ENCODE measurements at regions not wholly inside any gene's neighbourhood (a gene's known extent, or its start where the extent isn't known, plus 50 kb on each side); places are given as distances from the start of the nearest gene placed in this dataset.
A peak's percentile ranks its signal among the peaks of the same experiment; 100 is the strongest.
"Not testable (repeated sequence)": the region's sequence is repeated elsewhere in the genome, so short reads cannot be mapped to it uniquely, and the experiment has no call there.

DNA sequence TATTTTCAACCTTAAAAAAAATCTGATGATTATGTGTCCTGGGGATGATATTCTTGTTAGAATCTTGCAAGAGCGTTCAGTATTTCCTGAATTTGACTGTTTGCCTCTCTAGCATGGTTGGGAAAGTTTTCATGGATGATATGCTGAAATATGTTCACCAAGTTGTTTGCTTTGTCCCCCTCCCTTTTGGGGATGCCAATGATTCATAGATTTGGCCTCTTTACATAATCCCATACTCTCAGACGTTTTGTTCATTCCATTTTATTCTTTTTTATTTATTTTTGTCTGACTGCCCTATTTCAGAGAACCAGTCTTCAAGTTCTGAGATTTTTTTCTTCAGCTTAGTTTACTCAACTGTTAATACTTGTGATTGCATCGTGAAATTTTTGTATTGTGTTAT, 415.1 kb downstream of the FAM47B start:
- TF ChIP-seq CTCF (conservative IDR thresholded peaks at IDR 0.05): no peak
- no peak for TF ChIP-seq ZFX (IDR thresholded peaks at IDR 0.05)
- no peak overlapping the region for H3K27ac ChIP-seq

DNA sequence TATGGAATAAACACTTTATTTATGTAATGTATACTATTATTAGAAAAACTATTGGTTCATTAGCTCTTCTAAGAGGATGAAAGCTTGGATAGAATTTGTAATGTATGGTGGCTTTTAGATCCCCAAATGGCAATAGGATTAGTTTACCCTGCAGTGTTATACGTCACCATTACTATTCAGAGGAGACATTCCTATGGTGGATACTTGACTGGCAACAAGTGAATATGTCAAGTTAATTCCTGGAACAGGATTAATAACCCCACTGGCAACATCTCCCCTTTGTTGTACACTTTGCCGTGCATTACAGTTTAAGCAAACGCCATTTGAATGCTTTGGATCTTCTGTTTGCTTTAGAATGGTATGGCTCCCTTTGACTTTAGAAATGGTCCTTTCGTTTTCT, 420.3 kb downstream of the FAM47B start:
- H3K27ac ChIP-seq: no peak overlapping the region
- TF ChIP-seq CTCF (conservative IDR thresholded peaks at IDR 0.05): no peak
- no peak for TF ChIP-seq ZFX (IDR thresholded peaks at IDR 0.05)

GRCh38 chrX:35374116-35374515, 424.0 kb upstream of the MAGEB16 start:
- no peak overlapping the region for H3K27ac ChIP-seq
- no peak for TF ChIP-seq ZFX (IDR thresholded peaks at IDR 0.05)
- TF ChIP-seq CTCF (conservative IDR thresholded peaks at IDR 0.05): no peak

DNA sequence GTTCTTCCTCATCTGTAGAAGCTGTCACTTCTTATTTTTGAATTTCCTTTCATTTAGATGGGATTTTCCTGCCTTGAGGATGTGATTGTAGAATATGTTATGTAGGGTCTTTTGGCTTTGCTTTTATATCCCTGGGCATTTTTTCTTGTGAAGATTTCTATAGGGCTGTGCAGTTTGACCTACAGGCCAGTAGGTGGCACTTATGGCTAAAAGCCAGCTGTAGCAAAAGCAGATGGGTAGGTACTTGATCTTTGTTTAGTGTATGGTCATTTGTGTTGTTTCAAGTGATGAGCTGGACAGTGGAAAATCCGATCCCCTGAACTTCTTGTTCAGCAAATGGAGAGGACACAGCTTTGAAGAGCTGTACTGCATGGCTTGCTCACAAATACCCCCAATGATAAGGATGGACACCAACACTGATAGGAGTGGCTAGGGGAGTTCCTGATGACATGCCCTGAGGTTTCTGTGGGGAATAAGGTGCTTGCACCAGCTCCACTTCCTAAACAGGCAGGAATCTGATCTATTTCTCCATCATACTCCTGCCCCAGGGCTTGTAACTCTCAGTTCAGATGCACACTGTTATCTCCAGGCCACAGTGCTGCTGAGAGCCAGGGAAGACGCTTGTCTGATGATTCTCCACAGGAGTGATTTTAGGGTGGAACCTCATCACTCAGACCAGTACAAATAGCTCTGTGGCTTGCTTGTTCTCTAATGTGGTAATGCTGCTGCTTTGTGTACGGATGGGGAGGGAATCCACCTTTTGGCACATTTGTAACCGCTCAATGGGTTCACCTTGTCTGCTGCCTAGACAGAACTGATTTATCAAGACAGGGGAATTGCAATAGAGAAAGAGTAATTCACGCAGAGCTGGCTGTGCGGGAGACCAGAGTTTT, 417.1 kb upstream of the MAGEB16 start:
- TF ChIP-seq CTCF (conservative IDR thresholded peaks at IDR 0.05): peak; percentile 74
- no peak for TF ChIP-seq ZFX (IDR thresholded peaks at IDR 0.05)
- H3K27ac ChIP-seq: no peak overlapping the region

- not testable (repeated sequence) for H3K27ac ChIP-seq
These were observed 416.4 kb upstream of the MAGEB16 start for GRCh38 chrX:35381709-35382108.

- TF ChIP-seq CTCF (conservative IDR thresholded peaks at IDR 0.05) (no peak), ZFX (IDR thresholded peaks at IDR 0.05) (no peak)
- H3K27ac ChIP-seq: no peak overlapping the region
These were observed 415.2 kb upstream of the MAGEB16 start for GRCh38 chrX:35382966-35383365.

- no peak overlapping the region for H3K27ac ChIP-seq
- TF ChIP-seq CTCF (conservative IDR thresholded peaks at IDR 0.05): no peak
These were observed 405.9 kb upstream of the MAGEB16 start for GRCh38 chrX:35392232-35392631.

GRCh38 chrX:35406386-35406785, 391.8 kb upstream of the MAGEB16 start:
- H3K27ac ChIP-seq: no peak overlapping the region
- TF ChIP-seq CTCF (conservative IDR thresholded peaks at IDR 0.05): no peak
- TF ChIP-seq ZFX (IDR thresholded peaks at IDR 0.05): no peak

Measured in C4-2B (cell line).